ENCODE measurements at regions not wholly inside any gene's neighbourhood (a gene's known extent, or its start where the extent isn't known, plus 50 kb on each side); places are given as distances from the start of the nearest gene placed in this dataset.

- TF ChIP-seq CTCF (IDR thresholded peaks at IDR 0.05): no peak
- TF ChIP-seq POLR2A (IDR thresholded peaks at IDR 0.05): no peak
Measured at GRCh38 chr3:106212665-106213222, 343.9 kb upstream of the CBLB start.

Measured in body of pancreas (tissue), 4 donors.